ENCODE measurements at regions not wholly inside any gene's neighbourhood (a gene's known extent, or its start where the extent isn't known, plus 50 kb on each side); places are given as distances from the start of the nearest gene placed in this dataset.

GRCh38 chrX:100487795-100488194 is 77.7 kb upstream of the PCDH19 start:
- TF ChIP-seq ZNF274 (IDR thresholded peaks at IDR 0.05; ENCODE audit: low read depth, low read length) (no peak), YY1 (IDR thresholded peaks at IDR 0.05; ENCODE audit: insufficient read depth, insufficient read length) (no peak)
